ENCODE measurements at regions not wholly inside any gene's neighbourhood (a gene's known extent, or its start where the extent isn't known, plus 50 kb on each side); places are given as distances from the start of the nearest gene placed in this dataset.

DNA sequence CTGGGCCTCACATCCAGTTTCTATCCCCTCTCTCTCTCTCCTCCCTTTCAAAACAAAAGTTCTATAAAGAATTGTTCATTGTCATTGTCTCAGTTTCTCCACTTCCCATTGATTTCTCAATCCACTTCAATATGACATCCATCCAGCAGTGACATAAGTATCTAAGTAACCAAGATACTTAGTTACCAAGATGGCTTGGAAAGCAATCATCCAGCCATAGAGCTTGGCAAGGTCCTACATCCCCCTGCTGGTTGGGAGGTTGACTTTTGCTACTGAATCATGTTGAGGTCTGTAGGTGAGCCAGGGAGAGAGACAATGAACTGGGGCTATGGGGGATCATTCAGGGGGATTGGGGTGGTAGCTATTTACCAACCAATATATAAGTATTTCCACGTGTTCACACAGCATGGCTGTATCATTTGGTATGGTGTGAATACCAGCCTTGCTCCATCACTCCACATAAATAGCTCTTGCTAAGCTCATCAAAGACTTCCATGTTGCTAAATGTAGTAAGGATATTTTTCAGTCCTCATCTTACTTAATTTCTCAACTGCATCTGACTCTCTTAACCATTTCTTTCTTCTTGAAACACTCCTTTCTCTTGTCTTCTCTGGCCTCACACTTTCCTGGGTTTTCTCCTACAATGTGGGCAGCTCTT, 58.8 kb upstream of the NTRK3 start:
- no peak for DNase-seq (ENCODE audit: low spot score)

DNA sequence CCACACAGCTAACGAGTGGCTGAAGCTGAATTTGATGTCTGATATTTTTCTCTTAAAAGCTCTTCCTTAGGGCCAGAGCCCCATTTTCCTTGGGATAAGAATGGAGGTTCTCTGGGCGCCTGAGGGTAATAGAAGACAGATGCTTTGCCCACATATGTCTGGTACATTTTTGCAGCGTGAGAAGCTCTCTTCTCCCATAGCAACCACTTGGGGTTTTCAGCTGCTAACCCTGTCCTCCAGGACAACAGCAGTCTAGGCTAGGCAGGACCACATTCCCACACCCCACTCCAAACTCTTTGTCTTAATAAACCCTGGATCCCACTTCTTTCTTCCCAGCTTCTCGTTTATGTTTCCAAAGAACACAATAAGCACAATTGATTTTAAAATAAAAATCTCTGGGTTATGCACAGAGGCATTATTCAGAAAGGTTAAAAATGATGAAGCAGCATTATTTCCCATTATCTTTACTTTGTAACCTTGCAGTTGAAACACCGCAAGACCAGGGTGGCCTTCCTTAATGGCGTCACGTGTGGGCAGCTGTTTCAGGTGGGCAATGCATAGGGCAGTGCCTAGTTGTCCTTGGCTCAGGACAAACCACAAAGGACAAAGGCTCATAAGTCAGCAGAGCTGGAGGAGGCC, 56.5 kb upstream of the NTRK3 start:
- no peak for DNase-seq (ENCODE audit: low spot score)

DNA sequence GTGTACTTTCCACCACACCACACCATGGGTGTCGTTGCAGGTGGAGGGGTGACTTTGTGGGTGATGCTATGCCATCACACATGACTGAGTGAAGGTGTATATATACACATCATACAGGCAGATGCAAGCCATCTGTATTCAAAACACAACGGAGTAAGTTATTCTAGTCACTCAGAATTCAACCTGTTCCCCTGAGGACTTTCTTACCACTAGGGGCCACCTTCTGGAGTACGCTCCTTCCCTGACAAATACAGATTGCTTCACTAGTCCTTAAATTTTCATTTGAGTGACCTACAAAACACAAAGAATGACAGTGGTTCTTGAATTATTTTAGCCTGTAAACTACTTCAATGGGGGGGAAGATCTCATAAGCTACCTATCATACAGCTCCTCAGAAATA, 52.8 kb upstream of the NTRK3 start:
- DNase-seq (ENCODE audit: low spot score) = no peak

DNA sequence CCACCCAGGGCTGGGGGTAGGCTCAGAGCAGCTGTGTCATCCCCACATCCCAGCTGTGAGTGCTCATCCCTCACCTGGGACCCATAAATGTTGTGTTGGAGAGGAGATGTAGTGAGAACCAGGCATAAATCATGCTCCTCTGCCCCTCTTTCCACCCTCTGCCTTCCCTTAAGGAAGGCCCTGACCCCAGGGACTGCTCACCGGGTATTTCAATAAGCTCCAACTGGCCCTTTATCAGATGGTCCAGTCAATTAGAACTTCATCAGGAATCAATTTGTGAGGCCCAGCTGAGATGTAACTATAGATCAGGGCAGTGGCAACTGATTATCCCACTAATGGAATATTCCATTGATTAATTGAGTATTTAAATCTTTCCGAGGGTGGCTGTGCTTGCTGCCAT, 50.8 kb upstream of the NTRK3 start:
- DNase-seq (ENCODE audit: low spot score) = no peak
